ENCODE measurements at regions not wholly inside any gene's neighbourhood (a gene's known extent, or its start where the extent isn't known, plus 50 kb on each side); places are given as distances from the start of the nearest gene placed in this dataset.

- TF ChIP-seq, protein P1, sequence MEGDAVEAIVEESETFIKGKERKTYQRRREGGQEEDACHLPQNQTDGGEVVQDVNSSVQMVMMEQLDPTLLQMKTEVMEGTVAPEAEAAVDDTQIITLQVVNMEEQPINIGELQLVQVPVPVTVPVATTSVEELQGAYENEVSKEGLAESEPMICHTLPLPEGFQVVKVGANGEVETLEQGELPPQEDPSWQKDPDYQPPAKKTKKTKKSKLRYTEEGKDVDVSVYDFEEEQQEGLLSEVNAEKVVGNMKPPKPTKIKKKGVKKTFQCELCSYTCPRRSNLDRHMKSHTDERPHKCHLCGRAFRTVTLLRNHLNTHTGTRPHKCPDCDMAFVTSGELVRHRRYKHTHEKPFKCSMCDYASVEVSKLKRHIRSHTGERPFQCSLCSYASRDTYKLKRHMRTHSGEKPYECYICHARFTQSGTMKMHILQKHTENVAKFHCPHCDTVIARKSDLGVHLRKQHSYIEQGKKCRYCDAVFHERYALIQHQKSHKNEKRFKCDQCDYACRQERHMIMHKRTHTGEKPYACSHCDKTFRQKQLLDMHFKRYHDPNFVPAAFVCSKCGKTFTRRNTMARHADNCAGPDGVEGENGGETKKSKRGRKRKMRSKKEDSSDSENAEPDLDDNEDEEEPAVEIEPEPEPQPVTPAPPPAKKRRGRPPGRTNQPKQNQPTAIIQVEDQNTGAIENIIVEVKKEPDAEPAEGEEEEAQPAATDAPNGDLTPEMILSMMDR (IDR thresholded peaks at IDR 0.05), result no peak
- WGBS (ENCODE audit: insufficient coverage), result 62% methylated on average over 2 of the region's 4 CpGs
- intact Hi-C loops (cut with micrococcal nuclease), result no loop called here
Measured at GRCh38 chr10:56547163-56547562, 186.1 kb upstream of the ZWINT start.

DNA sequence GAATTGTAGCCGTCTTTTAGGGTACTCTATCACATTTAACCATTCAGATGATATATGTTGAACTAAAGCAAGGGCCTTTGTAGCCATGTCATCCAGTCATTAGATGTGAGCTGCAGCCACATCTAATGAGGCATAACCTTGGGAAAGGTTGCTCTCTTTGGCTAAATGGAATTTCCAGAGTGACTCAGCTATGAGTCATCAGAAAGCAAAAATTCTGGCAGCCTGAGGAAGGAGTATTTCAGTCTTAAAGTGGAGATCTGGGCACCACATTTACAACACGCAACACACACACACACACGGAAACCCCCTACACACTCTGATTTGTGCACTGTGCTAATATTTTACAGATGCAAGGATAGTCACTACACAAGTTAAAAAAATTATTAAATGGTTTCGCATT lies 176.9 kb upstream of the ZWINT start:
- Histone ChIP-seq H3K4me3 (ENCODE audit: low read length) (no peak overlapping the region), H3K9me3 (ENCODE audit: control insufficient read depth, insufficient read depth, low read length) (peaks cover 3% of the 10 kb centered on the region), H3K27ac (ENCODE audit: low read length) (no peak overlapping the region), H3K27me3 (ENCODE audit: control insufficient read depth, insufficient read depth, low read length) (no peaks in the 10 kb centered on the region), H3K4me1 (ENCODE audit: control insufficient read depth, insufficient read depth, low read length) (no peaks in the 10 kb centered on the region), H3K36me3 (ENCODE audit: control insufficient read depth, insufficient read depth, low read length) (no peaks in the 10 kb centered on the region)
- Mint-ChIP-seq H3K9me3 (peaks cover 14% of the 10 kb centered on the region in 2 donors), H3K27me3 (ENCODE audit: low read depth in 2 of 2) (no peaks in the 10 kb centered on the region), H3K27ac (no peak overlapping the region), H3K36me3 (no peaks in the 10 kb centered on the region), H3K4me1 (no peaks in the 10 kb centered on the region), H3K4me3 (no peak overlapping the region)
- 82% methylated on average over 4 of the region's 4 CpGs for WGBS (ENCODE audit: insufficient coverage)
- TF ChIP-seq, protein P1 (IDR thresholded peaks at IDR 0.05), result no peak
- ATAC-seq, result no peak
- intact Hi-C loops (cut with micrococcal nuclease), result no loop called here
- DNase-seq, result no peak

More at GRCh38 chr10:56547163-56547562, 186.1 kb upstream of the ZWINT start:
- no peak overlapping the region for H3K4me3 Mint-ChIP-seq
- H3K27me3 Mint-ChIP-seq (ENCODE audit: low read depth in 2 of 2), result no peaks in the 10 kb centered on the region
- H3K27ac Mint-ChIP-seq, result no peak overlapping the region
- peaks cover 2 to 22% of the 10 kb centered on the region in 2 donors for H3K9me3 Mint-ChIP-seq
- no peaks in the 10 kb centered on the region for H3K27me3 ChIP-seq (ENCODE audit: control insufficient read depth, insufficient read depth, low read length)
- H3K9me3 ChIP-seq (ENCODE audit: control insufficient read depth, insufficient read depth, low read length), result peaks cover 4% of the 10 kb centered on the region
- H3K36me3 Mint-ChIP-seq, result no peaks in the 10 kb centered on the region
- H3K27ac ChIP-seq (ENCODE audit: low read length), result no peak overlapping the region
- no peaks in the 10 kb centered on the region for H3K4me1 ChIP-seq (ENCODE audit: control insufficient read depth, insufficient read depth, low read length)
- H3K36me3 ChIP-seq (ENCODE audit: control insufficient read depth, insufficient read depth, low read length), result no peaks in the 10 kb centered on the region
- ATAC-seq (no peak), DNase-seq (no peak)
- H3K4me3 ChIP-seq (ENCODE audit: low read length), result no peak overlapping the region
- no peaks in the 10 kb centered on the region for H3K4me1 Mint-ChIP-seq

DNA sequence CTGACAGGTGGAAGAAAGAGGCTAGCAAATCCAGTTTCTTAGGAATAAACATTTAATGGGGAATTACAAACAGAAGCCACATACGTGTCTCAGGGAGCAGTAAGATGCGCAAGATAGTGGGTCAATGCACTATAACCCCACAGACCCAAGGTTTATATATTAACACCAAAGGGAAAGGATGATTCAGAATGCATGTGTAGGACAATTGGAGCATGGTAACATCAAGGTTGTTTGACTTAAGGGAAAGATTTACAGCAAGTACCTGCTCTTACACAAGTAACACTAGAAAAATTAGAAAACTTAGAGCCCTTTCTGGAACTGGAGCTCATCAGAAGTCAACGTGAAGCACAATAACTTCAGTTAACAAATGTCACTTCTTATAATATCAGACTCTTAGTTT lies 161.1 kb upstream of the ZWINT start:
- Mint-ChIP-seq H3K36me3 (peaks cover 7% of the 10 kb centered on the region), H3K9me3 (peaks cover 12% of the 10 kb centered on the region in 2 donors), H3K27ac (no peak overlapping the region), H3K4me3 (no peak overlapping the region), H3K4me1 (no peaks in the 10 kb centered on the region), H3K27me3 (ENCODE audit: low read depth in 2 of 2) (no peaks in the 10 kb centered on the region)
- no peak for ATAC-seq
- Histone ChIP-seq H3K27ac (ENCODE audit: low read length) (no peak overlapping the region), H3K36me3 (ENCODE audit: control insufficient read depth, insufficient read depth, low read length) (no peaks in the 10 kb centered on the region), H3K4me1 (ENCODE audit: control insufficient read depth, insufficient read depth, low read length) (no peaks in the 10 kb centered on the region), H3K27me3 (ENCODE audit: control insufficient read depth, insufficient read depth, low read length) (no peaks in the 10 kb centered on the region), H3K9me3 (ENCODE audit: control insufficient read depth, insufficient read depth, low read length) (no peaks in the 10 kb centered on the region), H3K4me3 (ENCODE audit: low read length) (no peak overlapping the region)
- TF ChIP-seq, protein P1 (IDR thresholded peaks at IDR 0.05), result no peak
- WGBS (ENCODE audit: insufficient coverage), result 70% methylated on average over 2 of the region's 3 CpGs
- DNase-seq, result no peak
- intact Hi-C loops (cut with micrococcal nuclease), result no loop called here

DNA sequence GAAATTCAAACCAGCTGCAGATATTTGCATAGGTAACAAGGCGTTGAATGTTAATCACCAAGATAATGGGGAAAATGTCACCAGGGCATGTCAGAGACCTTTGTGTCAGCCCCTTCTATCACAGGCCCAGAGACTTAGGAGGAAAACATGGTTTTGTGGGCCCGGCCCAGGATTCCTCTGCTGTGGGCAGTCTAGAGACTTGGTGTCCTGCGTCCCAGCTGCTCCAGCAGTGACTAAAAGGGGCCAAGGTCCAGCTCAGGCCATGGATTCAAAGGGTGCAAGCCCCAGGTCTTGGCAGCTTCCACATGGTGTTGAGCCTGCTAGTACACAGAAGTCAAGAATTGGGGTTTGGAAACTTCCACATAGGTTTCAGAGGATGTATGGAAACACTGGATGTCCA lies 147.5 kb upstream of the ZWINT start:
- H3K9me3 ChIP-seq (ENCODE audit: control insufficient read depth, insufficient read depth, low read length), result peaks cover 2% of the 10 kb centered on the region
- Mint-ChIP-seq H3K4me3 (no peak overlapping the region), H3K36me3 (peaks cover 5% of the 10 kb centered on the region), H3K27ac (no peak overlapping the region), H3K4me1 (no peaks in the 10 kb centered on the region), H3K9me3 (peaks cover 10 to 14% of the 10 kb centered on the region in 2 donors), H3K27me3 (ENCODE audit: low read depth in 2 of 2) (no peaks in the 10 kb centered on the region)
- TF ChIP-seq, protein P1 (IDR thresholded peaks at IDR 0.05), result no peak
- ATAC-seq (no peak), DNase-seq (no peak)
- 78% methylated on average over 3 of the region's 3 CpGs for WGBS (ENCODE audit: insufficient coverage)
- H3K27ac ChIP-seq (ENCODE audit: low read length), result no peak overlapping the region
- intact Hi-C loops (cut with micrococcal nuclease), result no loop called here
- H3K4me1 ChIP-seq (ENCODE audit: control insufficient read depth, insufficient read depth, low read length), result no peaks in the 10 kb centered on the region
- no peak overlapping the region for H3K4me3 ChIP-seq (ENCODE audit: low read length)
- H3K36me3 ChIP-seq (ENCODE audit: control insufficient read depth, insufficient read depth, low read length), result no peaks in the 10 kb centered on the region
- H3K27me3 ChIP-seq (ENCODE audit: control insufficient read depth, insufficient read depth, low read length), result no peaks in the 10 kb centered on the region
